Lung (tissue), 11 donors: ENCODE measurements at regions not wholly inside any gene's neighbourhood (a gene's known extent, or its start where the extent isn't known, plus 50 kb on each side); places are given as distances from the start of the nearest gene placed in this dataset.

ENCODE experiments used
- ATAC-seq: fragments of 200-7000 bp; cut with Tn5 transposase; one replicate; pipeline ENCODE4 v1.9.1; 2020; ENCODE audit warnings: moderate number of reproducible peaks; ENCODE audit not compliant: insufficient read depth, low FRiP score
- DNase-seq, 3 donors: peaks; one replicate each; pipeline ENCODE4 v3.0.0-alpha.2; 2013 to 2017
- H3K27ac ChIP-seq, 2 donors: one replicate each; pipeline ENCODE4 v1.5.1; 2013; ENCODE audit warnings: mild to moderate bottlenecking in 2 of 2, moderate library complexity in 2 of 2, control low read depth in 1 of 2, inconsistent platforms in 1 of 2, low read depth in 1 of 2, low read length in 1 of 2
- H3K27me3 ChIP-seq, 3 donors: one replicate each; pipeline ENCODE4 v1.5.1; 2013; ENCODE audit warnings: low read length in 2 of 3; ENCODE audit not compliant: control insufficient read depth in 3 of 3, insufficient read depth in 3 of 3
- H3K36me3 ChIP-seq, 4 donors: one replicate each; pipeline ENCODE4 v1.5.1; 2013; ENCODE audit warnings: low read length in 4 of 4, mild to moderate bottlenecking in 1 of 4, moderate library complexity in 1 of 4; ENCODE audit not compliant: control insufficient read depth in 4 of 4, insufficient read depth in 4 of 4
- H3K4me1 ChIP-seq, 5 donors: one replicate each; pipeline ENCODE4 v1.5.1; 2013; ENCODE audit warnings: low read length in 5 of 5, mild to moderate bottlenecking in 2 of 5, moderate library complexity in 1 of 5; ENCODE audit not compliant: control insufficient read depth in 5 of 5, insufficient read depth in 5 of 5
- H3K4me3 ChIP-seq: one replicate; pipeline ENCODE4 v1.5.1; 2013; ENCODE audit warnings: mild to moderate bottlenecking, control low read depth, moderate library complexity
- H3K9ac ChIP-seq, 2 donors: one replicate each; pipeline ENCODE4 v1.5.1; 2013; ENCODE audit warnings: low read length in 2 of 2, control low read depth in 1 of 2; ENCODE audit not compliant: insufficient read depth in 1 of 2
- H3K9me3 ChIP-seq, 4 donors: one replicate each; pipeline ENCODE4 v1.5.1; 2013; ENCODE audit warnings: low read length in 3 of 4, mild to moderate bottlenecking in 1 of 4, moderate library complexity in 1 of 4; ENCODE audit not compliant: control insufficient read depth in 4 of 4, insufficient read depth in 3 of 4
- WGBS, 2 donors: extraction: QIAGEN DNeasy Blood & Tissue Kit; methylation state at CpG; one replicate each; pipeline ENCODE4 v1.1.7; 2013; 5-methylcytosine and 5-hydroxymethylcytosine counted together
- TF ChIP-seq, protein P1 (sequence below): IDR thresholded peaks from 2 replicates; pipeline ENCODE4 v1.5.1; 2012; ENCODE audit warnings: mild to moderate bottlenecking; ENCODE audit errors: control extremely low read depth, extremely low read depth
- donor health status: control.
- donor health status: control.
- donor health status: Bipolar disorder and iron deficiency.
- donor health status: healthy.
- donor health status: DM: yes; HTN: yes; CAD: no.

- no peak for ATAC-seq
- 38 to 71% methylated on average over 6 of the region's 6 CpGs for WGBS, 2 donors
These were observed 426.3 kb upstream of the TLE4 start for GRCh38 chr9:79145442-79145841.

DNA sequence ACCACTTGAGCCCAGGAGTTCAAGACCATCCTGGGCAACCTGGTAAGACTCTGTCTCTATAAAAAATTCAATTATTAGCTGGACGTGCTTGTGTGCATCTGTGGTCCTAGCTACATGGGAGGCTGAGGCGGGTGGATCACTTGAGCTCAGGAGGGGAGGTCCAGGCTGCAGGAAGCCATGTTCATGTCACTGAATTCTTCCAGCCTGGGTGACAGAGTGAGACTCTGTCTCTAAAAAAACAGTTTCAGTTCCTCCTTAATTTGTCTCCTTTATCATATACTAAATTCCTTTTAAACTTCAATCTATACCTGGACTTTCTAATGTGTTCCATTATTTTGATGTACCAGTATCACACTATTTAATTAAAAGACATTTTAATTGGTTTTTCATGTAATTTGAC, 422.2 kb upstream of the TLE4 start:
- no peaks in the 10 kb centered on the region for H3K27me3 ChIP-seq
- H3K27ac ChIP-seq: no peak overlapping the region
- H3K4me3 ChIP-seq: no peak overlapping the region
- no peaks in the 10 kb centered on the region for H3K4me1 ChIP-seq
- TF ChIP-seq, protein P1, sequence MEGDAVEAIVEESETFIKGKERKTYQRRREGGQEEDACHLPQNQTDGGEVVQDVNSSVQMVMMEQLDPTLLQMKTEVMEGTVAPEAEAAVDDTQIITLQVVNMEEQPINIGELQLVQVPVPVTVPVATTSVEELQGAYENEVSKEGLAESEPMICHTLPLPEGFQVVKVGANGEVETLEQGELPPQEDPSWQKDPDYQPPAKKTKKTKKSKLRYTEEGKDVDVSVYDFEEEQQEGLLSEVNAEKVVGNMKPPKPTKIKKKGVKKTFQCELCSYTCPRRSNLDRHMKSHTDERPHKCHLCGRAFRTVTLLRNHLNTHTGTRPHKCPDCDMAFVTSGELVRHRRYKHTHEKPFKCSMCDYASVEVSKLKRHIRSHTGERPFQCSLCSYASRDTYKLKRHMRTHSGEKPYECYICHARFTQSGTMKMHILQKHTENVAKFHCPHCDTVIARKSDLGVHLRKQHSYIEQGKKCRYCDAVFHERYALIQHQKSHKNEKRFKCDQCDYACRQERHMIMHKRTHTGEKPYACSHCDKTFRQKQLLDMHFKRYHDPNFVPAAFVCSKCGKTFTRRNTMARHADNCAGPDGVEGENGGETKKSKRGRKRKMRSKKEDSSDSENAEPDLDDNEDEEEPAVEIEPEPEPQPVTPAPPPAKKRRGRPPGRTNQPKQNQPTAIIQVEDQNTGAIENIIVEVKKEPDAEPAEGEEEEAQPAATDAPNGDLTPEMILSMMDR: no peak
- H3K9ac ChIP-seq: no peak overlapping the region
- ATAC-seq (no peak), DNase-seq (no peak)
- 89 to 94% methylated on average over 2 of the region's 2 CpGs for WGBS, 2 donors
- H3K36me3 ChIP-seq: no peaks in the 10 kb centered on the region
- peaks cover 0 to 1% (median 0%) of the 10 kb centered on the region in 4 donors for H3K9me3 ChIP-seq

More at GRCh38 chr9:79145442-79145841, 426.3 kb upstream of the TLE4 start:
- Histone ChIP-seq H3K4me3 (no peak overlapping the region), H3K27ac (no peak overlapping the region), H3K9ac (no peak overlapping the region), H3K36me3 (no peaks in the 10 kb centered on the region), H3K27me3 (no peaks in the 10 kb centered on the region), H3K9me3 (peaks cover 0 to 1% (median 0%) of the 10 kb centered on the region in 4 donors), H3K4me1 (no peaks in the 10 kb centered on the region)
- no peak for DNase-seq
- TF ChIP-seq, protein P1: no peak

- Histone ChIP-seq H3K4me3 (no peak overlapping the region), H3K4me1 (no peaks in the 10 kb centered on the region), H3K36me3 (no peaks in the 10 kb centered on the region), H3K27me3 (no peaks in the 10 kb centered on the region), H3K9me3 (peaks cover 0 to under 1% (median 0%) of the 10 kb centered on the region in 4 donors), H3K27ac (no peak overlapping the region), H3K9ac (no peak overlapping the region)
- 87 to 93% methylated on average over 3 of the region's 3 CpGs for WGBS, 2 donors
- ATAC-seq (no peak), DNase-seq (no peak)
- TF ChIP-seq, protein P1: no peak
These were observed 420.0 kb upstream of the TLE4 start for GRCh38 chr9:79151791-79152190.

GRCh38 chr9:79152306-79152705, 419.5 kb upstream of the TLE4 start:
- H3K4me1 ChIP-seq: no peaks in the 10 kb centered on the region
- no peak overlapping the region for H3K4me3 ChIP-seq
- no peaks in the 10 kb centered on the region for H3K27me3 ChIP-seq
- no peak for ATAC-seq
- H3K9ac ChIP-seq: no peak overlapping the region
- no peak for DNase-seq
- TF ChIP-seq, protein P1: no peak
- H3K27ac ChIP-seq: no peak overlapping the region
- WGBS, 2 donors: 71 to 82% methylated on average over 2 of the region's 2 CpGs
- H3K9me3 ChIP-seq: no peaks in the 10 kb centered on the region
- no peaks in the 10 kb centered on the region for H3K36me3 ChIP-seq
